C4-2B (cell line): ENCODE measurements at regions not wholly inside any gene's neighbourhood (a gene's known extent, or its start where the extent isn't known, plus 50 kb on each side); places are given as distances from the start of the nearest gene placed in this dataset.

ENCODE experiments used
- H3K27ac ChIP-seq: fragments of 450-650 bp; 2 replicates; pipeline ENCODE4 v1.5.1; 2017
- ZFX ChIP-seq: fragments of 450-650 bp; IDR thresholded peaks from 2 replicates; pipeline ENCODE4 v1.6.1; 2017
- TF ChIP-seq, protein P1 (sequence below): fragments of 450-650 bp; conservative IDR thresholded peaks from 2 replicates; pipeline ENCODE4 v1.5.1; 2017; ENCODE audit warnings: mild to moderate bottlenecking

DNA sequence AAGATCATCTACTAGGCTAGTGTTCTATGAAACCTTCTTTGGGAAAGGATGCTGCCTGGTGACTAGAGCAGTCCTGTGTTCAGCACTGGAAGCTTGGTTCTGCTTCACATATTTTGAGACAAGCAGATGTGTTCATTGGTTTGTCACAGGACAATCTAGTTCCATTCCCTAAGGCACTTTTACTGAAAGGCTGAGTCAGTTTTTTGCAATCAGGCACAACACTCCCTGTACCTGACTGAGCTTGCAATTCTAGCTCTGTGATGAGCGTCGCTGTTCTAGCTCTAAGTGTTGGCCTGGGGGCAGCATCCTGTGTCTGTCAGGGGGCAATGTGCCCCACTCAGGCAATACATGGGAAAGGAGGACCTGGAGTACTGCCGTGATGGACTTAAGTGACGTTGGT, 144.4 kb downstream of the CAND1 start:
- H3K27ac ChIP-seq, result no peak overlapping the region
- TF ChIP-seq ZFX, result no peak
- TF ChIP-seq, protein P1, sequence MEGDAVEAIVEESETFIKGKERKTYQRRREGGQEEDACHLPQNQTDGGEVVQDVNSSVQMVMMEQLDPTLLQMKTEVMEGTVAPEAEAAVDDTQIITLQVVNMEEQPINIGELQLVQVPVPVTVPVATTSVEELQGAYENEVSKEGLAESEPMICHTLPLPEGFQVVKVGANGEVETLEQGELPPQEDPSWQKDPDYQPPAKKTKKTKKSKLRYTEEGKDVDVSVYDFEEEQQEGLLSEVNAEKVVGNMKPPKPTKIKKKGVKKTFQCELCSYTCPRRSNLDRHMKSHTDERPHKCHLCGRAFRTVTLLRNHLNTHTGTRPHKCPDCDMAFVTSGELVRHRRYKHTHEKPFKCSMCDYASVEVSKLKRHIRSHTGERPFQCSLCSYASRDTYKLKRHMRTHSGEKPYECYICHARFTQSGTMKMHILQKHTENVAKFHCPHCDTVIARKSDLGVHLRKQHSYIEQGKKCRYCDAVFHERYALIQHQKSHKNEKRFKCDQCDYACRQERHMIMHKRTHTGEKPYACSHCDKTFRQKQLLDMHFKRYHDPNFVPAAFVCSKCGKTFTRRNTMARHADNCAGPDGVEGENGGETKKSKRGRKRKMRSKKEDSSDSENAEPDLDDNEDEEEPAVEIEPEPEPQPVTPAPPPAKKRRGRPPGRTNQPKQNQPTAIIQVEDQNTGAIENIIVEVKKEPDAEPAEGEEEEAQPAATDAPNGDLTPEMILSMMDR, result no peak

DNA sequence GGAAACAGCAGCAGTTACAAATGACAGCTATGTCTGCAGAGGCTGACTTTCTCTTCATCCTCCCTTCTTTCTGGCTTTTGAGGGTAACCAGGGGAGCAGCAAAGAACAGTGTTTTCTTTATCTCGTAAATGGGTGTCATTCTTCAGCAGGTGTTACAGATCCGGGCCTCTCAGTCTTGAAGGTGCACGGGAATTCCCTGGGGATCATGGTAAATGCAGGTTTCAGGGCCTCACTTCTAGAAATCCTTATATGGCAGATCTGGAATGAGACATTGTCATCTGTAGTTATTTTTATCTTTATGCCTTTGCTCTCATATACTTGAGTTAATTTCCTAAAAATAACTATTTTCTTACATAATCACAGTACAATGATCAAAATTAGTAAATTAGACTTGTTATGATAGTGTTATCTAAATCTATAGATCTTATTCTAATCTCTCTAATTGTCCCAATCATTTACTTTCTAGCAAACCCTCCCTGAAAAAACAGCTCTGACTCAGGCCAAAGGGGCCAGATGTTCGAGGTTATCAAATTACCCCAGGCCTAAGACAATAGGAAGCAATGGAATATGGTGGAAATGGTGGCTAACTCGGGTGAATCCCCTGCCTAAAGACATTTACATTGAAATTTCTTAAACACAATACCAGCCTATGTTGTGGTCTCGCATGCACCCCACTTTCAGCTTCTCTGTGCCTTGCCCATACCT, 145.0 kb downstream of the CAND1 start:
- TF ChIP-seq ZFX, result no peak
- no peak overlapping the region for H3K27ac ChIP-seq

DNA sequence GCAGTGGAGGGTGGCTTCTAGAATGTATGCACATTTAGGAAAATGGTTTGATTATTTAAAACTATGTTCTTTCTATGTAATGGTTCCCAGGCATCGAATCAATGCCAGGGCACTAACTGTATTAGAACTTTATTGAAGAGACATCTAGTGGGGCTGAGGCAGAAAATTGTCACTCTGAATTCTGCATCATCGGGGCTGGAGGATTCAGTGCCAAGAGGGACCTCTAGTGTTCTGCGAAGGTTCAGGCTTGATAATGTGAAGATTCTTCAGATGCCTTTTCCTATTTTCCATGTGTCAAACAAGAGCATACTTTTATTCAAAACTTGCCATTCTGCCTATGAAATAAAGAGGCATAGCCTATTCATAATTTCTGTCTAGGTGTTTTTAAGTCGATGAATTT, 146.3 kb downstream of the CAND1 start:
- no peak for TF ChIP-seq ZFX
- TF ChIP-seq, protein P1, result peak; percentile 46
- no peak overlapping the region for H3K27ac ChIP-seq

DNA sequence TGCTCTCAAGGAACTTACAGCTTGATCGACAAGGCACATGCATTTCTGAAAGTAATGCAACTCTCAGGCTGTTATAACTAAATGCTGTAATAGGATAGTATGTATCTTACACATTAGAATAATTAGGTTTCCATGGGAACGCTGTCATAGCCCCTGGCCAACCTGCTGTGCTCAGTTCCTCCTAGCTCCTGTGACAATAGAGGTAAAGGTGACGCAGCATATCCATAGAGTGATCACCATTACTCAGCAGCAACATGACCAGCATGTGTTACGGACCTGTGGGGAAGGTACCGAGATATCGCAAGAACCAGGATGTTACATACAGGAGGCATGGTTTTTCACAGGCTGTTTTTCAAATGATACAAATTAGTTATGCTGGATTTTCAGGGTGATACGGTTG, 150.7 kb downstream of the CAND1 start:
- H3K27ac ChIP-seq, result no peak overlapping the region

DNA sequence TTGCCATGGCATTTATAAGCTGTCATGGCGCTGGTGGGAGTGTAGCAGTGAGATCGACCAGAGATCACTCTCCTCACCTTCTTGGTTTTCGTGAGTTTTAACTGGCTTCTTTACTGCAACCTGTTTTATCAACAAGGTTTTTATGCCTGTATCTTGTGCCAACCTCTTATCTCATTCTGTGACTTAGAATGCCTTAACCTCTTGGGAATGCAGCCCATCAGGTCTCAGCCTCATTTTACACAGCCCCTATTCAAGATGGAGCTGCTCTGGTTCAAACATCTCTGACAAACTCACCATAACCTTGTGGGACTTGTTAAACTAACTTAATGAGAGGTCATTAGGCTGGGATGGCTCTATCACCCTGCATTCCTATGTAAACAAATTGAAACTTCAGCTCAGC, 151.3 kb downstream of the CAND1 start:
- H3K27ac ChIP-seq, result no peak overlapping the region

More for the DNA sequence above, 150.7 kb downstream of the CAND1 start:
- TF ChIP-seq, protein P1, result no peak
- no peak for TF ChIP-seq ZFX

DNA sequence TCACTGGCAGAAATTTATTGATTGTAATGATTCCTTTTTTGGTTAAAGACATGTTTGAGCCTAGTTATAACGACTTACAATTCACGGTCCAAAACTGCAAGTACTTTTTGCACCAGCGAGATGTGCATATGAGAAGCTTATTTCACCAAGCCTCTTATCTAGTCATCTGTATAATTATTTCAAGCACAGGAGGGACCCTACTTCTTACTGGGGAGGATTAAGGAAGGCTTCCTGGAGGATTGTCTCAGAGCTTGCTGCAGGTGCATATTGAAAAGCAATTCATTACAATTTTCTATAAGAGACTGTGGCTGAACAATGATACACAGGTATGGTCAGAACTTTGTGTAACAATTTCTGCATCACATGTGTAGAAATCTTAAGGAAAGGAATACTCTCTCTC, 152.9 kb downstream of the CAND1 start:
- H3K27ac ChIP-seq, result no peak overlapping the region
- TF ChIP-seq, protein P1, result no peak
- TF ChIP-seq ZFX, result no peak

More for the DNA sequence above, 151.3 kb downstream of the CAND1 start:
- TF ChIP-seq, protein P1, result no peak
- no peak for TF ChIP-seq ZFX

DNA sequence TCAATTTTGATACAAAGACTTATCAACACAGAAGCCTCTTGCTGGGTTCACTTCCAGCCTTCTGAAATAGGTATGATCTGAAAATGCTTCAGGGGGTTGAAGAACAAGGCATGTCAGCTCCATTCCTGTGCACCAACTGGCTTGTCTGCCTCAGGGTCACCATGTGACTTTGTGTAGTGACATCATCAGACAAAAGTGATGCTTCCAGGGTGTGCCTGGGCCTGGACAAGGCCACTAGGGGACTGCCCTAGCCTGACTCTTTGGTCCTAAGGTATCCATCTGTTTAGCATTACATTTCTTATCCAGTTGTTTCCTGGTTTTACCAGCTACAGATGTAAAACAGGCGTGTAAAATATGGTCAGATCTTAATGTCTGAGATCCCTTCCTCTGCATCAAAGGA, 155.6 kb downstream of the CAND1 start:
- no peak overlapping the region for H3K27ac ChIP-seq
- TF ChIP-seq, protein P1, result no peak
- no peak for TF ChIP-seq ZFX

DNA sequence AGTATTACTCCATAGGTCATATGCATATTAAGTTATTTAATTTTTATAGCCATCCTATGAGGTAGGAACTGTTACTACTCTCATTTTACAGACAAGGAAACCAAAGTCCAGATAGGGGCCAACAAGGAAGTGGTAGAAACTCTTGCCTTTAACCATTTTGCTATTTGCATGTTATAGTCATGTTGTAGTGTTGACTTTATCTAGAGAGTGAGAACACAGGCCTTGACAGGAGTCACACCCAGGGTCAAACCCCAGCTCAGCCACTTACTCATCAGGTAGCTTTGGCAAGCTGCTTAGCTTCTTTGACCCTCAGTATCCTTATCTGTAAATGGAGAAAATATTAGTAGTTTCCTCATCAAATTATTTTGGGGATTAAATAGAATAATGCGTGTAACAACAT, 156.2 kb downstream of the CAND1 start:
- H3K27ac ChIP-seq, result no peak overlapping the region
- no peak for TF ChIP-seq ZFX
- TF ChIP-seq, protein P1, result no peak
